ENCODE measurements at regions not wholly inside any gene's neighbourhood (a gene's known extent, or its start where the extent isn't known, plus 50 kb on each side); places are given as distances from the start of the nearest gene placed in this dataset.

GRCh38 chr20:39600871-39601270 is 638.7 kb downstream of the DHX35 start:
- no peak for DNase-seq

- DNase-seq = no peak
Observed at GRCh38 chr20:39600156-39600555, 638.0 kb downstream of the DHX35 start.

DNA sequence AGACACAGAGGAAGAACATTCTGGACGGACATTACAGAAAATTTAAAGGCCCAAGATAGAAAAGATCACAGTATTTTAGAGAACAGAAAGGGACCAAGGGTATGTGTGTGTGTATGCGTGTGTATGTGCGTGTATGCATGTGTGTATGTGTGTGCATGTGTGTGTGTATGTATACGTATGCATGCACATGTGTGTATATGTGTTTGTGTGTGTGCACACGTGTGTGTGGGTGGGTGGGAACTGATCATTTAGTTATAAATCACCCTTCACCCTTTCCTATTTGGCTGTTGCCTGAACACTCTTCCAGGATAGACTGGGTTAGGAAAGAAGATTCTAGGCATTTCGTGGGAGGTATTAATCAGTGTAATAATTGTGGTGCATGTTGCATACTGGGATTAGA is 634.4 kb downstream of the DHX35 start:
- DNase-seq = no peak

- no peak for DNase-seq
Observed at GRCh38 chr20:39592371-39592770, 630.2 kb downstream of the DHX35 start.

DNA sequence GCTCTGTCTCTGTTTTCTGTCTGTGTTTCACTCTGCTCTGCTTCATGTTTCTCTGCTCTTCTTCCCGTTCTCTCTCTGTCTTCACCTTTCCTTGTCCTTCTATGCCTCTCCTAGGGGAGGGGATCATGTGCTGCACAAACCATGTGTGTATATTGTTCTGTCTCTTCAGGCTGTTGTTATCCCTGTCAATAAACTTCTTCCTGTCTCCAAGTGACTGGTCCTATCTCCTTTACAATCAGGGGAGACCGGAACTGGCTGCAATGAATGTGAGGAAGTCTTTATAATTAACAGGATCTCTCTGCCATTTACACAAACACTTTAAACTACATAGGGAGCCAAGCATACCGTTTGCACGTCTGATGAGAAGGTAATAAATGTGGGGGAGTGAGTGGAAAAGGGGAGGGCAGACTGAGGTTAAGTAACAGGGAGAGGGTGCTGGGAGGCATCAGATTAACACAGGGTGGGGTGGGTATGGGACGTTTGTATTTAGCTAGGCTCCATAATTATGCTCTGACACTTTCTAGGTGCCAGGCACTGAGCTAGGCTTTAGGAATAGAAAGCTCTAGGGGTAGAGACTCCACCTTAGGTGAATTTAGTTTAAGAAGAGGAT is 626.1 kb downstream of the DHX35 start:
- no peak for DNase-seq

GRCh38 chr20:39581034-39581433 is 618.9 kb downstream of the DHX35 start:
- no peak for DNase-seq

- no peak for DNase-seq
Observed at GRCh38 chr20:39576771-39577170, 614.6 kb downstream of the DHX35 start.

DNA sequence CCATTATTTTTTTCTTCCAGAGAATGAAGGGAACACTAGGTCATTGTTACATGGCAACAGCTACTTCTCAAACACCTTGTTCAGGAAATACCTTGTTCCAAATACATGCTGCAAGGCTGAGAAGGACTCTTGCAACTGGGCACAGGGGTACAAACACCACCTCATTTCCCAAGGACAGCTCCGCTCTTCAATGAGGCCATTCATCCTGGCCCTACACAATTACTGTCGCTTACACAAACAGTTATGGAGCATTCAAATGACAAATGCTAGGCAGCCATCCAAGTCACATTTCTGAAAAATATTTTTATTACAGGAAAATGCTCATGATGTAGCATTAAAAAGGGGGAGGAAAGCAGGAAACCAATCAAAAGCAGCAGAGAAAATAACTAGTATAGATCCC is 611.9 kb downstream of the DHX35 start:
- no peak for DNase-seq

GRCh38 chr20:39571171-39571570 is 609.0 kb downstream of the DHX35 start:
- no peak for DNase-seq

DNA sequence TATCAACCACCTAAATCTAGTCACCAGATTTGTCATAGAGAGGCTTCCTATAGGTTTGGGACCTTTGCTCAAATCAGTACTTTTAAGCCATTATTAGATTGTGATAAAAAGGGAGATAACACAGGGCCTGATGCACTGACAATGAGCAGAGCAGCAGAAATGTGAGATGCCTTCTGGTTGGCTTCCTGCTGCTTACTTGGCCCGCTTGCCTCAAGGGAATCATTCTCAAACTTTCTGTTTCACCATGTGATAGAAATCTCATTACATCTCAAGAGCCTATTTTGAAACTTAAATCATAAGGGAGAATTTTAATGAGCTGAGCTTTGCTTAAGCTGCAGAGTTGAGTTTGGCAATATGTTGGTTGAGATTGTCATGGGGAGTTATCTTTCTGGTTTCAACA is 606.0 kb downstream of the DHX35 start:
- no peak for DNase-seq

- DNase-seq = no peak
Observed at GRCh38 chr20:39563349-39563748, 601.2 kb downstream of the DHX35 start.

GRCh38 chr20:39554341-39554740 is 592.2 kb downstream of the DHX35 start:
- no peak for DNase-seq

DNA sequence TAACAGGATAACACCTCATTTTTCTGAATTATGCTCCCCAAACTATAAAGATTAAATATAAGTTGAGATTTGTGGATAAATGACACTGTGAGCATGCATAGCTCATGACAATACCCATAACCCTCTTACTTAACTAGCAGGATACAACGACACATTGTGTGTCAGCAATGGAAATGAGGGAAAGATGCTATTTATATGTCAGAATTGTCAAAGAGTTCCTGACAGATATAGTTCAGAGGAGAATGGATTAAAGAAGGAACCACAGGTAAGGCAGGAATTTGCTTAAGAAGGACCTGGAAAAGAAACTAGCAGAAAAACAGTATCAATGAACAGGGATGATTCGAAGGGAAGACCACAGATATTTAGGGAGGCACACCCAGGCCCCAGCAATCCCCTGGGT is 591.0 kb downstream of the DHX35 start:
- no peak for DNase-seq

DNA sequence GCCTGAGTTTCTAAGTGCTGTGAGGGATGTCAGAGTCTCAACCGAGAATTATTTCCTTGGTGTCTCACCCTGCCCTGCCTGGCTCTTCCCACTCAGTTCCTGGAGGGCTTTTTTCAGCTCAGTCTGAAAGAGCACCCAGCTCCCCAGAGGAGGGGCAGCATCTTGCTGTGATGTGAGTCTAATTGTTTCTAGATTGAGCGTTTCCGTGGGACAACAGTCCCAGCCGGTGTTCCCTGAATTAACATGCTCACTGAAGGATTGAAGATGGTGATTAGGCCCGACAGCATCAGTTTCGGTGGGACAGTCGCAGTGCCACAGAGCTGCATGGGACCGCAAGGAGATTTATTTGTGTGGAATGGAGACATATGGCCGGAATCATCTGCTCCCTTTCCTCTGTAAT is 587.6 kb downstream of the DHX35 start:
- DNase-seq = no peak

DNA sequence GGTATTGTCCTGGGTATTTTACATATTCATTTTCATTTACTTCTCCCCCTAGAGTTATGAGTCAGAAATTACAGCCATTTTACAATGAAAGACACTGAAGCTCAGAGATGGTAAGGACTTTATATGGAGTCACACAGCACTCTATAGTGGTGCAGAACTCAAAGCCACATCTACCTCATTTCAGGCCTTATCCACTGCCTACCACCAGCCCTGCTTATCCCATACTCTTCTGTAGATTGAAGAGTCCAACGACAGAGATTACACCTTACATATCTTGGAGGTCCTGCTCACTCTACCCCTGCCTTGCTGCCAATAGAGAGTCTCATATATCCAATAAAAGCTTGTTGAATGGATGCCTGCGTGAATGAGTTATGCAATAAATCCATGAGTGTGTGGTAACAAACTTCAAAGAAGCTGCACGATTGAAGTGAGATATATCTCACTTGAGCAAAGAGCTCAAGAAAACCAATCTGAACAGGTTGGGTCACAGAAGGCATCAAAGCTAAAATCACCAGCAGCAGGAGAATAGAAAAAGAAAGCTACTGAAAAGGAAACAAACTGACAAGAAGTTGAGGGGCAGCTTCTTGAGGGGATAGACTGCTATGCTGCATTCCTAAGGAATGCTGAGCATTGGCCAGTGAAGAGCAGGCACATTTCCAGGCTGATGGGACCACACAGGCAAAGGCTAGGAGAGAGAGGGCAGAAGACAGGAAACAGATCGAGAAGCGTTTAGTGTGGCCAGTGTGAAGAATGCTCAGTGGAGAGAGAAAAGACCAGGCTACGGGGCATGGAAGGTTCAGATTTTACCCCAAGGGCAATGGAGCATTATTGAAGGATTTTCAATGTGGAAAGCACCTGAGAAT is 585.6 kb downstream of the DHX35 start:
- DNase-seq = no peak

- DNase-seq = no peak
Observed at GRCh38 chr20:39541136-39541803, 579.1 kb downstream of the DHX35 start.

DNA sequence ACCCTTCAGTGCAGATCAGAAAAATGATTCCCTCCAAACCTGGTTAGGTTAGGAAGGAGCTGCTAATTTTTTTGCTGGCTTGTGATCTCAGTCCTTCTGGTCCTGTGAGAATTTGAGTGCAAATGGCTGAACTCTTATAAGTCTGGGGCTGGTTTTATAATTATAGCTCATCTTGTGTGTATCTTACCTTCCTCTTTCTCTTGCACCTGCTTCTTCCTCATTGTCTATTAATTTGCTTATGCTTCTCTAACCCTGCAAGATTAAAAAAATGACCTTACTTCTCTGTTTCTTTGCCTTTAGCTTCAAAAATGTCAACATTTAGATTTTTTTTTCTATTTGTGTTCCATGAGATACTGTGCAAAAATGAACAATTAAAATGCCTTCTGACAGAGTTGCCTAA is 576.2 kb downstream of the DHX35 start:
- DNase-seq = no peak

DNA sequence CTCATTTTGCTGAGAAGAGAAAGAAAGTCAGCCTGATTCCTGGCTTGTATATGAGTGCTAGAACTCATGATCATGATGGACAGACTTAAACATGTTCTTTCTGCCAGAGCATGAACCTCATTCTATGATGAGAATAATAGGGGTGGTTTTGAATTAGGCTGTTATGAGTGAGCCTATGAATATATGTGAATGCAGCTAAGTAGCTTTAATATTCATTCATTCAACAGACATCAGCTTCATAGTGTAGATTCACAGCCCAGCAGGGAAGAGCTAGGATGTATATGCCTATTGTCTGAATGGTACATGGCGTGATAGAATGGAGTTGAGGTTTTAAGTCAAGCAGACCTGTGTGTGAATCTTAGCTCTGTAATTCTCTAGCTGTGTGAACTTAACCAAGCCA is 573.2 kb downstream of the DHX35 start:
- DNase-seq = no peak

DNA sequence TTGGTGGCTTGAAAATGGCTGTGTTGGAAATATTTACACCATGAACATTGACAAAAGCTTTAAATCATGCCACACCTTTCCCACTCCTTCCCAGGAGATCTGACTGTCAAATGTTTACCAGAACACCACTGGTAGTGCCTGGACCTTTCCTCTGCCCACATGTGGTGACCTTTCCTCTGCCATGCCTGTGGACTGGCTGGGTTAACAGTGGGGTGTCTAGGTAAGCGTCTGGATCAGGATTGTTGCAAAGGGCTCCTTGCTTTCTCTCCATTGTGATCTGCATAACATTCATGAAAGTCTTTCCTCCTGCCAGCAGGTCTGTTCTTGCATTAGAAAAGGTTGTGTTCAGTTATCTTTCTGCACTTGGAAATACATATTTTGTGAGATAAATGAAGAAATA is 572.7 kb downstream of the DHX35 start:
- no peak for DNase-seq

- DNase-seq = no peak
Observed at GRCh38 chr20:39533858-39534257, 571.7 kb downstream of the DHX35 start.

DNA sequence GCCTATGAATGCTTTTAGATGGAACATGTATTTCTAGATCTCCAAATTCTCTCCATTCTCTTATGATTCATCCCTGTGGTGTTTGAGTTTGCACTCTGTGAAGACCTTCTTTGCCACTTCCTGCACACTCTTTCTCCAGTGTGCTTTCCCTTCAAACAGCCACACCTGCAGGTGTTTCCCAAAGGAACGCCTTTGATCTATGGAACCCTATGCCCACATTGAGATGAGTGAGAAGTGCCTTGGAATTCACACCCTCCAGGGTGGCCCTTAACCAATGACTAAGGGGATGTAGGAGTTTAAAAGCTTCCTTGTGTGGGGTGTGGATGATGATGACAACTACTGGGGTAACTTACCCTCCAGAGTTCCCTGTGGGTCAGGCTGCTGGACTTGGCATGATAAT is 570.1 kb downstream of the DHX35 start:
- DNase-seq = no peak

DNA sequence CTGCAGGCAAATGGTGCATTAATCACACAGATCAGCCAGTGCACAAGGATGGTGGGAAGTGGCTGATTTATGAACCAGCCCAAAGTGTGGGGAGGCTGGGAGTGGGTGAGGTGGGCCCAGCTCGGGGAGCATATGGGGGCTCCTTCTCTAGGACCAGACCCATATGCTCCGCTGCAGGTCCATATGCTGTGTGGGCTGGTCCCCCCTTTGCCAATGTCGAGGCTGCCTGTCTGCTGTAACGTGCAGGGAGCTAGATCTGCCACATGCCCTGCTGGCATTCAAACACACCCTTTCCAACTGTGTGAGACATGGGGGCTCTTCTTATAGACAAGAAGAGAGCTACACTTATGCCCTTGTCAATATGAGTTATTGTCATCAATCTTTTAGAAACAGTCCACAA is 566.3 kb downstream of the DHX35 start:
- DNase-seq = no peak

Measured in amygdala (tissue), 56 donors.